ENCODE measurements at regions not wholly inside any gene's neighbourhood (a gene's known extent, or its start where the extent isn't known, plus 50 kb on each side); places are given as distances from the start of the nearest gene placed in this dataset.

DNA sequence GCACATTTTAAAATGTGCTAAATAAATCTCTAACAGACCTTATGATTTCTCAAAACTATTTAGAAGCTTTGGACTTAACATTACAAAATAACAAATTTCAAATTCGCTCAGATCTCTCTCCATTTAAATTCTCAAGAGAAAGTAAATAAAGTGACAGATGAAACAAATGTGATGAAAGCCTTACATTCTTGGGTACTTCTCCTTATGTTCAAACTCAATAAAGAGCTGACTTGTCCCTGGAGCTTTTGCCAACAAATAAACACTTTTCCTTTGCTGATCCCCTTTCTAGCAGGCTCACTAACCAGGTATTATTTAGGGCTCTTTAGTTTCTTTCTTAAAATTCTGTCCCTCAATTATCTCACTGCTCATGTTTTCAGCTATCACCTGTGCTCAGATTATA lies 259.1 kb upstream of the ARPP21 start:
- no peak overlapping the region for H3K27ac ChIP-seq
- TF ChIP-seq, protein P1, sequence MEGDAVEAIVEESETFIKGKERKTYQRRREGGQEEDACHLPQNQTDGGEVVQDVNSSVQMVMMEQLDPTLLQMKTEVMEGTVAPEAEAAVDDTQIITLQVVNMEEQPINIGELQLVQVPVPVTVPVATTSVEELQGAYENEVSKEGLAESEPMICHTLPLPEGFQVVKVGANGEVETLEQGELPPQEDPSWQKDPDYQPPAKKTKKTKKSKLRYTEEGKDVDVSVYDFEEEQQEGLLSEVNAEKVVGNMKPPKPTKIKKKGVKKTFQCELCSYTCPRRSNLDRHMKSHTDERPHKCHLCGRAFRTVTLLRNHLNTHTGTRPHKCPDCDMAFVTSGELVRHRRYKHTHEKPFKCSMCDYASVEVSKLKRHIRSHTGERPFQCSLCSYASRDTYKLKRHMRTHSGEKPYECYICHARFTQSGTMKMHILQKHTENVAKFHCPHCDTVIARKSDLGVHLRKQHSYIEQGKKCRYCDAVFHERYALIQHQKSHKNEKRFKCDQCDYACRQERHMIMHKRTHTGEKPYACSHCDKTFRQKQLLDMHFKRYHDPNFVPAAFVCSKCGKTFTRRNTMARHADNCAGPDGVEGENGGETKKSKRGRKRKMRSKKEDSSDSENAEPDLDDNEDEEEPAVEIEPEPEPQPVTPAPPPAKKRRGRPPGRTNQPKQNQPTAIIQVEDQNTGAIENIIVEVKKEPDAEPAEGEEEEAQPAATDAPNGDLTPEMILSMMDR (IDR thresholded peaks at IDR 0.05) = no peak
- no peaks in the 10 kb centered on the region for H3K27me3 ChIP-seq
- ATAC-seq (no peak), DNase-seq (no peak)
- no peak overlapping the region for H3K4me3 ChIP-seq
- H3K4me1 ChIP-seq = no peaks in the 10 kb centered on the region
- H3K36me3 ChIP-seq = no peaks in the 10 kb centered on the region
- H3K9me3 ChIP-seq = no peaks in the 10 kb centered on the region
- intact Hi-C loops (cut with DNase I) = no loop called here

DNA sequence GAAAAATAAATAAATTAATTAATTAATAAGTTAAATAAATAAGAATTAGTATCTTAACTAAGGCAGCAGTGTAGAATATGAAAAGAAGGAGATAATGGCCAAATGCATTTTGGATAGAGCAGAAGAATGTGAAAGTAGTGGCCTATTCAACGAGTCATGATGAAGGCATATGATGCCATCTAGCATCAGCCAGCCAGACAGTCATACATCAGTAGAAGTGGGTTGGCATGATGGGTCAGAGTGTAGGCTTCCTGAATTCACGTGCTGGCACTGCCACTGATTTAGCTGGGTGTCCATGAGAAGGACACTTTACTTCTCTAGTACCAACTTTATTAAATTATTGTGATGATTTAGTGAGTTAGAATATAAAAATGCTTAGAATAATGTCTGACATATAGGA lies 256.1 kb upstream of the ARPP21 start:
- intact Hi-C loops (cut with DNase I) = no loop called here

DNA sequence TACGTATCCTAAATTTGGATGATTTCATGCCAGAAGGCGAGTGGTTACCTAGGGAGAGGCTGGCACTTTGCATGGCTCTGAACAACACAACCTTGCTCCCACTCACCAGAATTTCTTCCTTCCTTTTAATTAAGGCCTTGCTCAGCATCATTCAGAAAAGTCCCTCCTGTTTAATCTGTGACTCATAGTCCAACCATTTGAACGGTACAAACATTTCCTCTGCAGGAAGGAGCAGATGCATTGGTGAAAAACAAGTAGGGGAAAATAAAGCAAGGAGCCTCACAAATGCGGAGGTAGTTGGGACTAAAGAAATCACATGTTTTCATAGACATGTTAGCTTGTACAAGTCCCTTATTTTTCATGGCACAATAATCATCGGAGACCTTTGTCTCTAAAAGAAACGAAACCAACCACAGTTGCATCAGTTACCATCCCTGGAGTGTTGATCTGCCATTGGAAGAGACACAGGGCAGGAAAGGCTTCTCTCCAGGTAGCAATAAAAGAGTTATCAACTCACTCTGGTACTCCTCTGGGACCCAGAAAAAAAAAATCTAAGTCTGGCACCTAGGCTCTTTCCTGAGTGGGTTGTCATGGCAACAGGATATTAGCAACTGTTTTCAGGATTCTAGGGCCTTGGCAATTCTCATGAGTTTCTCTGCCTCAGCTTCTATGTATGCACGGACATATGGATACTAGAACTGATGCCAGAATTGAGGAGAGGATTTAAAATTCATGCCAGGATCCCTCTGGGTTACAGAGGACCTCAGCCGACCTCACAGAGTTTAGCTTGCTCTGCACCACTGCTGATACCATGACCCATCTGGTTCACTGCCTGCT lies 255.4 kb upstream of the ARPP21 start:
- intact Hi-C loops (cut with DNase I) = no loop called here
- H3K4me1 ChIP-seq = no peaks in the 10 kb centered on the region
- H3K27ac ChIP-seq = no peak overlapping the region
- TF ChIP-seq, protein P1 (IDR thresholded peaks at IDR 0.05) = no peak
- no peaks in the 10 kb centered on the region for H3K36me3 ChIP-seq
- ATAC-seq = no peak
- DNase-seq = no peak
- H3K4me3 ChIP-seq = no peak overlapping the region
- H3K27me3 ChIP-seq = no peaks in the 10 kb centered on the region
- H3K9me3 ChIP-seq = no peaks in the 10 kb centered on the region

More for the DNA sequence above, 256.1 kb upstream of the ARPP21 start:
- Histone ChIP-seq H3K27ac (no peak overlapping the region), H3K4me1 (no peaks in the 10 kb centered on the region), H3K27me3 (no peaks in the 10 kb centered on the region), H3K4me3 (no peak overlapping the region), H3K9me3 (no peaks in the 10 kb centered on the region), H3K36me3 (no peaks in the 10 kb centered on the region)
- TF ChIP-seq, protein P1 (IDR thresholded peaks at IDR 0.05) = no peak
- DNase-seq (no peak), ATAC-seq (no peak)

DNA sequence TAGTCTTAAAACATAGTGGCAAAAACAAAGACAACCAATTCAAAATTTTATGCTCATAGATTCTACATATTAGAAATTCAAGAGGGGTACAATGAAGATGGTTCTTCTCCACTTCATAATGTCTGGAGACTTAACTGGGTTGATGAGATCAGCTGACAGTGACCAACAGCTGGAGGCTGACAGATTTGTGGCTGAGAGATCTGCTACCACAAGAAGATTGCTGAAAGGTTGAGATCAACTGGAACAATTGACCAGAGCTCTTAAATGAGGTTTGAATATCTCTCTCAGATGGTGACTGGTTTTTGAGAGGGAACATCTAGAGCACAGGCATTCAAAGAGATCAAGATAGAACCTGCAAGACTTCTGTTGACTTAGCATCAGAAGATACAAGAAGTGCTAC lies 254.1 kb upstream of the ARPP21 start:
- Histone ChIP-seq H3K9me3 (no peaks in the 10 kb centered on the region), H3K27me3 (no peaks in the 10 kb centered on the region), H3K4me3 (no peak overlapping the region), H3K36me3 (no peaks in the 10 kb centered on the region), H3K27ac (no peak overlapping the region), H3K4me1 (no peaks in the 10 kb centered on the region)
- intact Hi-C loops (cut with DNase I) = no loop called here
- ATAC-seq = no peak
- no peak for DNase-seq
- TF ChIP-seq, protein P1 (IDR thresholded peaks at IDR 0.05) = no peak

DNA sequence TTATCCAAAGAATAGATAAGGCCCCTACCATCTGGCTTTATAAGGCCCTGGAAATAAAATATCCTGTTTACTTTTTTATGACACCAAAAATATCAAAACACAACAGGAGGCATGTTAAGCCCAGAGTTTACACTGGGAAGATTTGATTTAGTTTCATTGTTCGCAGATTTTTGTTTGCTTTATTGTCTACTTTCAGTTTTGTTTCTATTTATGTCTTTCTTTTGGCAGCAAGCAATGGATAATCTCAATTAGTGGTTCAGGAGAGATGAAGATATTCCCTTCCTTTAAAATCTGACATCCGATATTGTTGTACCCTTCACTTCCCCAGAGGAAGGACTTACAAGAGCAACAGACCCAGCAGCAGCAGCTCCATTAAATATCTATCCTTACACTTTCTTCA lies 249.4 kb upstream of the ARPP21 start:
- Histone ChIP-seq H3K27me3 (no peaks in the 10 kb centered on the region), H3K4me1 (no peaks in the 10 kb centered on the region), H3K27ac (no peak overlapping the region), H3K4me3 (no peak overlapping the region), H3K9me3 (peaks cover 0 to 29% of the 10 kb centered on the region in 2 donors), H3K36me3 (no peaks in the 10 kb centered on the region)
- TF ChIP-seq, protein P1 (IDR thresholded peaks at IDR 0.05) = no peak
- intact Hi-C loops (cut with DNase I) = no loop called here
- no peak for ATAC-seq
- DNase-seq = no peak

All from left lung (tissue), 4 donors.